ENCODE measurements at regions not wholly inside any gene's neighbourhood (a gene's known extent, or its start where the extent isn't known, plus 50 kb on each side); places are given as distances from the start of the nearest gene placed in this dataset.
A peak's percentile ranks its signal among the peaks of the same experiment; 100 is the strongest.

- no peak for DNase-seq
Measured at GRCh38 chr10:113219446-113219845, 269.4 kb downstream of the TCF7L2 start.

DNA sequence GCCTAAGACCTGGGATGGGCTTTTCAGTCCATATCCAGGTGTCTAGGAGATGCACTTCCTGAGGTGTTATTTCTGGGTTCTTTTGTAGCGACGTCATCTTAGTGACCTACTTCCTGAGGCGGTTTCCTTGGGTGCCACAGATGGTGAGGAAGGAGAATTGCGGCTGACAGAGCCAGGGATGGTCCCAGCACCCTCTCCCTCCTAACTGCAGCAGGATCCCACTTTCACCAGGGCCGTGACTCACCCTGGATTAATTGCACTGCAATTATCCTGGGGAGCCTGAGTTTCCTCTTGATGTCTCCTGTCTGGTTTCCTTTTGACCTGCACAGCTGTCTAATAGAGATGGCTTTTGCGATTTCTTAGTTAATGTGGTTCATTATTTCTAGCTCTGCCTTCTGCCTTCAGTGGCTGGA is 271.7 kb downstream of the TCF7L2 start:
- no peak for DNase-seq

DNA sequence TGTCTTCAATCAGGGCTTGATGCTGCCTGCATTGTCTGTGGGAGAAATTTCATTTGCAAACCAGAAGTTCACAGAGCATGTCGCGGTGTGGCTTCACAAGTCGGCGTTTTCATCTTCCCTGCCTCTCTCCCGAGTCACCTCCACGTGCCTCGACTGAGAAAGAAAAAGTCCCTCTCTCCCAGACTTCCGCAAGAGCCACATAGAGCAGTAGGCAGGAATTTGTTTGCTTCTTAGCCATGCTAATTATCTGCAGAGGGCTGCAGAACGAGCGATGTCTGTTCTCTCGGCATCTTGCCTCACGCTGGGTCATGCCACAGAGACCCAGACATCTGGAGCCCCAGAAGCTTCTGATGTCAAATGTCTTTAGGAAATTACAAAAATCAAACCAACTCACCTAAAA is 272.2 kb downstream of the TCF7L2 start:
- DNase-seq, result no peak

DNA sequence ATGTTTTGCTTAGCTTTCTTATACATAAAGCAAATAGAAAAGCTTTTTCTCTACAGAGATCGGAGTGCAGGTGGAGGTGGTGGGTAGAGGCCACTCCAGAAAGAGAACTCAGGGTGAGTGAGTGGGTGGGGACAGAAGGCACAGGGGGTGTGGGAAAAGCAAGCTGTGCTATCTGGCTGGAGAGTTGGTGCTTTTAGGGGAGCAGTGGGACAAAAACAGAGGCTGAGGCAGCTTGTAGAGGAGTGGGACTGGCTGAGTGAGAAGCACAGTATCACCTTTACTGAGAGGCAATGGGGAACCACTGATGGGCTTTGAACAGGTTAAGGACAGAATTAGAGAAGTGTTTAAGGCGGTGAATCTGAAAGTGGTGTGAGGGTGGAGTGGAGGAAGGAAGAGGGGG is 275.3 kb downstream of the TCF7L2 start:
- no peak for DNase-seq

GRCh38 chr10:113225903-113226302 is 275.9 kb downstream of the TCF7L2 start:
- DNase-seq, result no peak

- DNase-seq, result no peak
Measured at GRCh38 chr10:113226399-113226798, 276.4 kb downstream of the TCF7L2 start.

GRCh38 chr10:113226831-113227445 is 276.9 kb downstream of the TCF7L2 start:
- no peak for DNase-seq

DNA sequence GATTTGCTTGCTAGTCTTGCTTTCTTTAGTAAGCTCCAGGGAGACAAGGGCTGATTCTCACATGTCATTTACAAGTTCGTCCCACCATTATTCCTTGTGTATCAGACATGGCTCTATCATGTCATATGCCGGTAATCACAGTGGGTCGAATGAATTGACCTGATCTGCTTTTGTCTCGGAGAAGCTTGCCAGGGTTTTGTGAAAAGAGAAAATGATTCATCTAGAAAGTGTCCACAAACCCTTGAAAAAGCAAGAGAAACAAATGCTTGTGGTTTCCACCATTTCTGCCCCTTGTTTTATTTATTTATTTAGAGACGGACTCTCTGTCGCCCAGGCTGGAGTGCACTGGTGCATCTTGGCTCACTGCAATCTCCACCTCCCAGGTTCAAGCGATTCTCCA is 278.5 kb downstream of the TCF7L2 start:
- peak; percentile 30 for DNase-seq

DNA sequence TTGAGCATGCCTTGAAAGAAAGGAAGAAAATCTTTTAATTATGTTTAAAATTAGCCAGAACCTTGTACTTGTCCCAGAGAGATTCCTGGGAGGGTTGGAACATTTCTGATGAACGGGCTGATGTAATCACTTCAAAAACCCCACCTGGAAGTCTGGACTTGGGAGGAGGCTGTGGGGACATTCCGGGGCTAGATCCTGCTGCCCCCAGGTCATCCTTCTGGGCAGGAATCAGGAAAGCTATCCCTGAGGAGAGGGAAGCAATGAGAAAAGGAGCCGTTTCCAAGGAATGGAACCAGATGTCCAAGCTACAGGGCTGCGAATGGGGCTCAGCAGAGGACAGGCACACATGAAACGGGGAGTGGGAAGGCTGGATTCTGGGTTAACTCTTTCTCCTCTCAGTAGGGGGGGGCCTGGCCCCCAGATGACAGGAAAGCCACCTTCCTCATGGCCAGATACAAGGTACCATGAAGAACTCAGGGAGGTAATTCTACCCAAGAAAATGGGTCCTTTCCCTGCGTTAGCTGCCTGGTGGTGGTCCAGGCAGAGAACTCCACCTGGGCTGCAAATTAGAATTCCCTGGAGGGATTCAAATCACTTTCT is 280.1 kb downstream of the TCF7L2 start:
- no peak for DNase-seq

- DNase-seq, result no peak
Measured at GRCh38 chr10:113232928-113233511, 283.0 kb downstream of the TCF7L2 start.

GRCh38 chr10:113234481-113234880 is 284.4 kb downstream of the TCF7L2 start:
- DNase-seq, result no peak

DNA sequence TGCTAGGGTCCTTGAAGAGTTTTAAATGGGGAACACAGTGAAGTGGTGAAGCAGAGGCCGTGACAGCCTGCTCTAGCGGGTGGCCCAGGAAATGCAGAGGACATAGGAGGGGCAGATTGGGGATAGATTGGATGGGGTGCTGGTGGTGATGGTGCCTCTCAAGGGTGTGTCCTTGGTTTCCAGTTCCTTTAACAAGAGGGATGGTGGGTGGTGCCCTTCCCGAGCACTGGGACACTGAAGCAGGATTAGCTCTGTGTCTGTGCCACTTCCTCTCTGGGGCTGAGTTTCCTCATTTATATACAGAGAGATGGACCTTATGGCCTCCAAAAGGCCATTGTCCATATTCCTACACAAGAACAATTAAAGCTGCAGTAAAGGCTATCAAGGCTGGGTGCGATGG is 285.5 kb downstream of the TCF7L2 start:
- DNase-seq, result no peak

- DNase-seq, result no peak
Measured at GRCh38 chr10:113236998-113237397, 287.0 kb downstream of the TCF7L2 start.

- no peak for DNase-seq
Measured at GRCh38 chr10:113239566-113240350, 289.7 kb downstream of the TCF7L2 start.

DNA sequence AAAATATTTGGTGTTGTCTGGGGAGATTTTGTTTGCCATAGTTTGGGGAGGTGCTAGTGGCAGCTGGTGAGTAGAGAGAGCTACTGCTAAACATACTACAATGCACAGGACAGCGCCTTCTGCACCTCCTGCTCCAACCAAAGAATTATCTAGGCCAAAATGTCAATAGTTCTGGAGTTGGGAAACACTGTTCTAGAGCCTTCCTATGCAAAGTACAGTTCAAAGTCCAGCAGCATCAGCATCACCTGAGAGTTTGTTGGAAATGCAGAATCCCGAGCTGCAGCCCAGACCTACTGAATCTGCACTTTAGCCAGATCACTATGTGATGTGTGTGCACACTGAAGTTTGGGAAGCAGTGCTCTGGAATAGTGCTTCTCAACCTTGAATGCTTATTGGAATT is 290.7 kb downstream of the TCF7L2 start:
- DNase-seq, result no peak

- no peak for DNase-seq
Measured at GRCh38 chr10:113241599-113242360, 291.7 kb downstream of the TCF7L2 start.

GRCh38 chr10:113243311-113243710 is 293.3 kb downstream of the TCF7L2 start:
- DNase-seq, result no peak

GRCh38 chr10:113244750-113245149 is 294.7 kb downstream of the TCF7L2 start:
- no peak for DNase-seq

GRCh38 chr10:113245286-113245685 is 295.2 kb downstream of the TCF7L2 start:
- no peak for DNase-seq

- DNase-seq, result no peak
Measured at GRCh38 chr10:113247050-113247449, 297.0 kb downstream of the TCF7L2 start.

- no peak for DNase-seq
Measured at GRCh38 chr10:113252650-113253618, 299.9 kb upstream of the HABP2 start.

Data from HCEC 1CT (cell line).